GM12878 (cell line): ENCODE measurements at regions not wholly inside any gene's neighbourhood (a gene's known extent, or its start where the extent isn't known, plus 50 kb on each side); places are given as distances from the start of the nearest gene placed in this dataset.

ENCODE experiments used
- ATAC-seq: fragments of 200-7000 bp; cut with Tn5 transposase; 3 replicates; pipeline ENCODE4 v1.9.1; 2020; ENCODE audit warnings: mild to moderate bottlenecking, moderate library complexity
- BruUV-seq: library from RNA; stranded (reverse); fragments of 400-500 nt; replicated peaks from 2 replicates; lab custom pipeline; 2021; lab: Mats Ljungman, UMichigan
- CTCF ChIA-PET: fragments of 300-600 bp; sonication (Branson Sonifier 250); formaldehyde crosslinking; extraction: SDS; loops from one replicate; lab custom pipeline; 2021; ENCODE audit warnings: inconsistent platforms; lab: Yijun Ruan, JAX
- POLR2A ChIA-PET: fragments of 350-600 bp; formaldehyde crosslinking; extraction: SDS; loops from one replicate; lab custom pipeline; 2021; ENCODE audit warnings: inconsistent platforms; lab: Charles Lee
- RAD21 ChIA-PET: fragments of 300-600 bp; sonication (Branson Sonifier 250); formaldehyde crosslinking; loops from one replicate; lab custom pipeline; 2023; ENCODE audit warnings: antibody characterized with exemption; ENCODE audit not compliant: unreplicated experiment; lab: Charles Lee
- SMC1A ChIA-PET: fragments of 300-600 bp; sonication (Branson Sonifier 250); formaldehyde crosslinking; loops from one replicate; lab custom pipeline; 2023; ENCODE audit not compliant: unreplicated experiment, uncharacterized antibody; lab: Charles Lee
- DNase-seq: peaks from one replicate; pipeline ENCODE4 v3.0.0-alpha.2; 2011; ENCODE audit warnings: low read depth, low spot score
- FAIRE-seq: peaks from 3 replicates; lab custom pipeline; 2011; peaks lifted over from hg19 to GRCh38; lab: Jason Lieb, UNC
- H2AFZ ChIP-seq: 2 replicates; pipeline ENCODE4 v1.6.0; 2011; ENCODE audit warnings: low read depth, low read length, control low read depth; ENCODE audit not compliant: control insufficient read depth
- H3K27ac ChIP-seq: 2 replicates; pipeline ENCODE4 v1.5.1; 2011; ENCODE audit warnings: control low read depth; ENCODE audit not compliant: control insufficient read depth, insufficient read depth
- H3K27me3 ChIP-seq, 2 experiments: replicated peaks in 1 of 2; 2 replicates each; pipeline versions ENCODE4 v1.6.0 to v1.6.1; 2011; ENCODE audit warnings: low read length in 1 of 2; ENCODE audit not compliant: control insufficient read depth in 2 of 2, insufficient read depth in 2 of 2
- H3K36me3 ChIP-seq, 2 experiments: 2 replicates each; pipeline ENCODE4 v1.5.1; 2011; ENCODE audit warnings: low read length in 1 of 2; ENCODE audit not compliant: control insufficient read depth in 2 of 2, insufficient read depth in 2 of 2
- H3K4me1 ChIP-seq: 2 replicates; pipeline ENCODE4 v1.6.1; 2011; ENCODE audit warnings: mild to moderate bottlenecking, low read length, moderate library complexity, mixed read lengths; ENCODE audit not compliant: control insufficient read depth, insufficient read depth
- H3K4me2 ChIP-seq: 2 replicates; pipeline ENCODE4 v1.6.0; 2011; ENCODE audit warnings: control low read depth; ENCODE audit not compliant: control insufficient read depth, insufficient read depth
- H3K4me3 ChIP-seq: fragments of 200-600 bp; sonication (generic); 2 replicates; pipeline ENCODE4 v1.5.1; 2016
- H3K79me2 ChIP-seq: 2 replicates; pipeline ENCODE4 v1.6.0; 2011; ENCODE audit warnings: low read length; ENCODE audit not compliant: control insufficient read depth, insufficient read depth
- H3K9ac ChIP-seq: 2 replicates; pipeline ENCODE4 v1.8.0; 2011; ENCODE audit warnings: low read length, control low read depth, mixed read lengths; ENCODE audit not compliant: control insufficient read depth, insufficient read depth
- H3K9me3 ChIP-seq: replicated peaks from 3 replicates; pipeline ENCODE4 v1.5.1; 2011; ENCODE audit warnings: mild to moderate bottlenecking, low read length; ENCODE audit not compliant: control insufficient read depth, insufficient read depth
- H4K20me1 ChIP-seq: 2 replicates; pipeline ENCODE4 v1.6.0; 2011; ENCODE audit not compliant: control insufficient read depth, insufficient read depth
- DPF2 ChIP-seq: fragments of 450-650 bp; IDR thresholded peaks from 2 replicates; pipeline ENCODE4 v1.6.1; 2017; ENCODE audit warnings: mild to moderate bottlenecking
- JUND ChIP-seq: IDR thresholded peaks from 2 replicates; pipeline ENCODE4 v1.6.1; 2012; ENCODE audit warnings: low read depth, mild to moderate bottlenecking, low read length, improper control_type of control experiment, moderate library complexity
- MYC ChIP-seq: IDR thresholded peaks from 2 replicates; pipeline ENCODE4 v1.6.1; 2011; ENCODE audit warnings: mild to moderate bottlenecking, low read length, moderate library complexity, inconsistent platforms; ENCODE audit not compliant: insufficient read depth, insufficient replicate concordance, insufficient read length, severe bottlenecking
- NKRF ChIP-seq: fragments of 450-650 bp; conservative IDR thresholded peaks from 2 replicates; pipeline ENCODE4 v1.6.1; 2017; ENCODE audit warnings: mild to moderate bottlenecking, moderate library complexity
- PAX8 ChIP-seq: fragments of 450-650 bp; IDR thresholded peaks from 2 replicates; pipeline ENCODE4 v1.6.1; 2017; ENCODE audit warnings: mild to moderate bottlenecking, moderate library complexity
- SP1 ChIP-seq: IDR thresholded peaks from one replicate; pipeline ENCODE4 v1.6.1; 2011; ENCODE audit warnings: low read depth, low read length
- TBL1XR1 ChIP-seq: IDR thresholded peaks from 2 replicates; pipeline ENCODE4 v1.6.1; 2012; ENCODE audit warnings: low read depth, low read length, improper control_type of control experiment
- ZNF217 ChIP-seq: fragments of 450-650 bp; IDR thresholded peaks from 2 replicates; pipeline ENCODE4 v1.6.1; 2017; ENCODE audit warnings: antibody characterized with exemption, mild to moderate bottlenecking
- ZNF592 ChIP-seq: fragments of 450-650 bp; IDR thresholded peaks from 2 replicates; pipeline ENCODE4 v1.6.1; 2017; ENCODE audit warnings: mild to moderate bottlenecking, moderate library complexity
- WGBS: methylation state at CpG from one replicate; pipeline ENCODE4 v1.1.6; 2016; ENCODE audit warnings: low lambda C conversion rate; ENCODE audit not compliant: insufficient replicate concordance, insufficient coverage; ENCODE audit errors: missing lambda C conversion rate; 5-methylcytosine and 5-hydroxymethylcytosine counted together
- in situ Hi-C: fragments of 300-500 bp; cut with MboI; formaldehyde crosslinking; loops from 9 replicates; pipeline ENCODE4 v1.14.3; 2018; ENCODE audit warnings: mixed read lengths
- intact Hi-C: fragments of 100-400 bp; cut with micrococcal nuclease; formaldehyde crosslinking; loops from one replicate; pipeline ENCODE4 v1.14.2; 2022; ENCODE audit not compliant: unreplicated experiment

- no peaks in the 10 kb centered on the region for H3K27me3 ChIP-seq
- BruUV-seq, result no TSS peak
- H3K9me3 ChIP-seq, result no peaks in the 10 kb centered on the region
- ChIA-PET SMC1A (interaction anchor here (1.7 kb wide), 1 partner anchor 20 kb away, joined by 3 read pairs; no protein-coding TSS in a partner anchor), CTCF (no interaction called here), POLR2A (interaction anchor here (0.6 kb wide), 1 partner anchor 12 kb away, joined by 4 read pairs; no protein-coding TSS in a partner anchor), RAD21 (interaction anchor here (0.6 to 1.6 kb wide), 2 partner anchors 28 to 60 kb away, joined by 3 to 4 read pairs; no protein-coding TSS in a partner anchor)
- DNase-seq (no peak), FAIRE-seq (no peak), ATAC-seq (no peak)
- no peak overlapping the region for H3K4me2 ChIP-seq
- no peak overlapping the region for H3K27ac ChIP-seq
- no peak overlapping the region for H3K9ac ChIP-seq
- no peaks in the 10 kb centered on the region for H3K79me2 ChIP-seq
- no peak for TF ChIP-seq SP1
- TF ChIP-seq ZNF592, result no peak
- no peak for TF ChIP-seq MYC
- TF ChIP-seq DPF2, result peak; percentile 96
- TF ChIP-seq TBL1XR1, result no peak
- no peak for TF ChIP-seq NKRF
- no peak for TF ChIP-seq PAX8
- TF ChIP-seq JUND, result no peak
- TF ChIP-seq ZNF217, result peak; percentile 81; the same call in 1 of the 2 replicates
- in situ Hi-C loops, result no loop called here
- H3K36me3 ChIP-seq, result no peaks in the 10 kb centered on the region
- intact Hi-C loops, result no loop called here
- no peak overlapping the region for H2AFZ ChIP-seq
- WGBS, result 68% methylated on average over 12 of the region's 12 CpGs
- no peaks in the 10 kb centered on the region for H3K4me1 ChIP-seq
- no peaks in the 10 kb centered on the region for H4K20me1 ChIP-seq
- no peak overlapping the region for H3K4me3 ChIP-seq
Observed at GRCh38 chr19:5232798-5233505, 107.7 kb downstream of the PTPRS start.
